CD4-positive, alpha-beta T cell treated with Interleukin-21 for 1 hour (primary cell): ENCODE measurements at regions not wholly inside any gene's neighbourhood (a gene's known extent, or its start where the extent isn't known, plus 50 kb on each side); places are given as distances from the start of the nearest gene placed in this dataset.
"Not testable (repeated sequence)": the region's sequence is repeated elsewhere in the genome, so short reads cannot be mapped to it uniquely, and the experiment has no call there.

Experiments
- DNase-seq: peaks from one replicate; pipeline ENCODE4 v3.0.0-alpha.2; 2020

- DNase-seq = not testable (repeated sequence)
Observed at GRCh38 chr3:107470496-107470895, 52.3 kb upstream of the BBX start.
